HK-2 (cell line): ENCODE measurements at regions not wholly inside any gene's neighbourhood (a gene's known extent, or its start where the extent isn't known, plus 50 kb on each side); places are given as distances from the start of the nearest gene placed in this dataset.
"Not testable (repeated sequence)": the region's sequence is repeated elsewhere in the genome, so short reads cannot be mapped to it uniquely, and the experiment has no call there.

Experiments
- DNase-seq: peaks from one replicate; pipeline ENCODE4 v3.0.0-alpha.2; 2018; ENCODE audit not compliant: unreplicated experiment

DNA sequence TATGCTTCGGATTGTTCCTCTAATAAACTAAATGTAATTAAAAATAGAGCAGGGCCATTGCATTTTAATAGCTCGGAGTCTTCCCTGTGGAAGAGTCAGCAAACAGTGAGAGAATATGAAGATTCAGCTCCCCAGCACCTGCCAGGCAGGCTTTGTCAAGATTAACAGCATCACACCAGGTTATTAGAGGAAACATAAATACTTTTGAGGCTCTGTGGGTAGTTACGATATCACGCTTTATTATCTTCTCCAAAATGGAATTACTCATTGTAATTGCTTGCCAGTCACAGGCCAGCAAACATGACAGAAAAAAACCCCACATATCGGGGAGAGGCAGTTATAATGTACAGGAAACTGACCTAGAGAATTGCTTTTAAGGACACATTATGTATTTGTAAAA, 303.9 kb downstream of the CPS1 start:
- no peak for DNase-seq

DNA sequence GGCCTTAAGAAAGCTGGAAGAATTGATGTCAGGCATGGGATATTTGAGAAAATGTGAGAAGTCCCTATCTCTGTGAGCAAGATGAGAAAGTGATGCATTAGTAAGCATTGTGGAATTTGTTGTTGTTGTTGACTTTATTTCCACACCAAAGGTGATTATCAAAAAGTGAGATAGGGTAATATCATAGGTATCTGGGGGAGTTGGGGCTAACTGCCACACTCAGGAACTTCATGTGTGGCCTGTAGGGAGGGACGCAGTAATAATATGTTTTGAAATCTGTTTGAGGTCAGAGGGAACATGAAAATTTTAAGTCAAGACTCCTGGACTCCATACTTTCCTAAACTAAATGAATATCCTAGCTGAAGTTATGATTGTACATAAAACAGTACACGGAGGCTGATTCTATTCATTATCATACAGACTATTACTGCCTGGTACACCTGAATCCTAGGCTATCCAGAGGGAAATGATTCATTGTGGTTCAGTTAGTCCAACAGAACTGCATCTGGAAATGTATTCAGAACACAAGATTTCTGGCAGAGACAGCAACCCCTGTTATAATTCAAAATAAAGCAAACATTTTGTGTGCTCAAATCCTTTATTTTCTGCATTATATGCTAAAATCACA, 304.8 kb downstream of the CPS1 start:
- no peak for DNase-seq

DNA sequence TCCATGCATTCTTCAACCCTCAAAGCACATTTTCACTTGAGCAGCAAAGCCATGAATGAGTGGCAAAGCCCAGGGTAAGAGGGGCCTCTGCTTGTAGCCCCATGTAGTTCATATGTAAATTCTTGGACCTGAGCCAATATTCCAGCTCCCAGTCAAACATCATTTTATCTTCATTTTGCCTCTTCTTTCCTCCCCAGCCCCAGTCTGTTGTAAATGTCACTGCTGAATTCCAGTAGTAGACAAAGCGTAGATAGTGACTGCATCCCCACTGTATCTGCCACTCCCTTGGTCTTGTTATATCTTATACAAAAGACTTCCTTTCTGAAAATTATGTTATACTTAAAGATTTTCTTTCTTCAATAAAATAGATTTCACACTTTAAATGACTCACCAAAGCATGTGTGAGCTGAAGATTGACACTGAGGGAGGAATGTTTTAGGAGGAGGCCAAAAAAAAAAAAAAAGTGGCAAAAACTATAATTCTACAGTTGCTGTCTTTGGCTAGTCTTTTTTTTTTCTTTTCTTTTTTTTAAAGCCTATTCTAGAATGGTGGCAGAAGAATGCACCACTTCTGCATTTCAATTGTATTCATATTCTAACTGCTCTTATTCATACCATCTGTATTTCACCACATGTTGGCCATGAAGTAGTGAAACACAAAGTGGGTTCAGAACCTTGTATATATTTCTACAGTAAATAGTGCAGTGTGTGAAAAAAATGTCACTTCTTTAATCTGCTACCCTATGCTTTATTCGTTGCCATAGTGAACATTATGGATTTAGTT, 306.1 kb downstream of the CPS1 start:
- DNase-seq = no peak

DNA sequence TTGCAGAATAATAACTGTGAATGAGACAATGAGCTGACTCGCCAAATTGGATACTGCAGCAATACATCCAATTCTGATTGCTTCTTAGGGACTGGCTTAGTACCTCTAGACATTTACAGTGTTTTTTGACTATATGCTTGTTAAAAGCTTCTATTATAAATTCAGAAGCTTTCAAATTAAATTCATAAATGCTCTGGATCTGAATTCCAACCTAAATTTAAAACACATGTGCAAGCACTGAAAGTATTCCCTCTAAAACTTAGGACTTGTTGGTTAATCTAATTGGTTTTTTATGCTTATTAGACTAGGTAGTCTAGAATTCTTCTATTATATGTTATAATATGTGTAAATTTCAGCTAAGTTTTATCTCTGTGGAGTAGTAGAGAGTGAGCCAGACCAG, 306.9 kb downstream of the CPS1 start:
- DNase-seq = no peak

DNA sequence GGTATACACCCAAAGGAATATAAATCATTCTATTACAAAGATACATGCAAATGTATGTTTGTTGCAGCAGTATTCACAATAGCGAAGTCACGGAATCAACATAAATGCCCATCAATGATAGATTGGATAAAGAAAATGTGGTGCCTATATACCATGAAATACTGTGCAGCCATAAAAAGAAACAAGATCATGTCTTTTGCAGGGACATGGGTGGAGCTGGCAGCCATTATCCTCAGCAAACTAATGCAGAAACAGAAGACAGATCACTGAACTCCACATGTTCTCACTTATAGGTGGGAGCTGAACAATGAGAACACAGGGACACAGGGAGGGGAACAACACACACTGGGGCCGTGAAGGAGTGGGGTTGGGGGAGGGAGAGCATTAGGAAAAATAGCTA, 315.2 kb downstream of the CPS1 start:
- not testable (repeated sequence) for DNase-seq

DNA sequence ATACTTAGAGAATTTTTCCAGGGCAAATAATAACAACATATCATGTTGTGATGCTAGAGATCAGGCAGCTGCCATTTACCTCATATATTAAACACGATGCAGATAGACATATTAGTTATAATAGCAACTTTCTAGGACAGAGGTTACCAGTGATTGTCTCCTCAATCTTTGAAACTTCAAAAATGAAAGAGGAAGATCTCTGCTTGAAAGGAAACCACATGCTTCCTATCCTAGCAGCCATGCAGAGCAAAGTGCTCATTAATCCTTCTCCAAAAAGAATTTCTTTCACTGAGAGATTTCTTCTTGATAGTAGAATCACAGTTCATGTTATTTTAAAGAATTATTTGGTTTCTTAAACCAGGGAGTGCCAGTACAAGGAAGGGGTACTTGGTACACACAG, 317.2 kb downstream of the CPS1 start:
- no peak for DNase-seq

DNA sequence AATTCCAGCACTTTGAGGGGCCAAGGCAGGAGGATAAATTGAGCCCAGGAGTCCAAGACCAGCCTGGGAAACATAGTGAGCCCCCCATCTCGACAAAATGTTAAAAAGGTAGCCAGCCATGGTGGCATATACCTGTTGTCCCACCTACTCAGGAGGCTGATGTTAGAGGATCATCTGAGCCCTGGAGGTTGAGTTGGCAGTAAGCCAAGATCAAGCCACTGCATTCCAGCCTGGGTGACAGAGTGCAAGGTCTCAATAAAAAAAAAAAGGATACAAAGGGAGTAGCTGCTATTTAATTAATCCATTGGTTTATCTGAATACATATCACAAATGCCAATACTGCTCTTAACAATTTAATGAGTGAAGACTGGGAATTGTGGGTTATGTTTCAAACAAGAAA, 327.8 kb downstream of the CPS1 start:
- DNase-seq = no peak

DNA sequence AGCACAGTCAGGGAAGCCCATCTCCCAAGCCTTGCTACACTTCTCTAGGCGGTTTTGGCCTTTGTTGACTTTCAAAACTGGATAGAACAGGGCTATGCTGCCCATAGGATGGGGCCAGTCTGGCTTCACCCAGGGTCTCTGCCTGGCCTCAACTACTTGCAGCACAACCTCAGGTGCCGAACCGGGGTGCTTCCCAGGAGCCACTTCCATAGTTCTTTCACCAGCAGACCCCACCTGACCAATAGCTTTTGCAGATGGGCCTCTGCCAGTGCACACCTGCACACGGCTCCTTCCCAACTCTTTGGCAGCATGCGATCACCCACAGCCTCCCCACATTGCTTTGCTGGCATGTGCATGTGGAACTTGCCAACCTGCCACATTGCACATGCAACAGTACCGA, 331.6 kb downstream of the CPS1 start:
- no peak for DNase-seq

DNA sequence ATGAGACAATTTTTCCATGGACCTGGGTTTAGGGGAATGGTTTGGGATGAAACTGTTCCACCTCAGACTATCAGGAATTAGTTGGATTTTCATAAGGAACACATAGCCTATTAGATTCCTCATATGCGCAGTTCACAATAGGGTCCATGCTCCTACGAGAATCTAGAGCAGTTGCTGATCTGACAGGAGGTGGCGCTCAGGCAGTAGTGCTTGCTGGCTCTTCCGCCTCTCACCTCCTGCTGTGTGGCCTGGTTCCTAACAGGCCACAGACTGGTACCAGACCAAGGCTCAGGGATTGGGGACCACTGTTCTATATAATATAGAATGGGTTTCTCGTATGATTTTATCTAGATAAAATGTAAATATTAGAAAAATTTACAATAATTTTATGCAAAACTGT, 338.7 kb downstream of the CPS1 start:
- DNase-seq = no peak

DNA sequence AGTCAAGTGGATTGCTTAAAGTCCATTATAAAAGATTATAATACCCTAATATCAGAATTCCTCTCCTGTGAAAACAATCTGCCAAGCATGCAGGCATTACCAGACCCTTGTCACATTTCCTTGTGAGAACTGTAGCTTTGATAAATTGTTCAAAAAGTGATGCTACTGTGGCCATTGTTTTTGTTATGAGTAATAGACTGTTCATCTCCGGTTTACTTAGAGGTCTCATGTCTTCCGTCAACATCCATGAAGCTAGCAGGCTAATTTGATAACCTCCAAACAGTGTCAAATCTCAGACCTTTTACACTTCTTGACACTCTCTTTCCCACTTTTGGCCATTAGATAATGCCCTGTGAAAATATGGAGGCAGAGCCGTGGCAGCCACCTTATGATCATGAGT, 342.7 kb downstream of the CPS1 start:
- DNase-seq = no peak

DNA sequence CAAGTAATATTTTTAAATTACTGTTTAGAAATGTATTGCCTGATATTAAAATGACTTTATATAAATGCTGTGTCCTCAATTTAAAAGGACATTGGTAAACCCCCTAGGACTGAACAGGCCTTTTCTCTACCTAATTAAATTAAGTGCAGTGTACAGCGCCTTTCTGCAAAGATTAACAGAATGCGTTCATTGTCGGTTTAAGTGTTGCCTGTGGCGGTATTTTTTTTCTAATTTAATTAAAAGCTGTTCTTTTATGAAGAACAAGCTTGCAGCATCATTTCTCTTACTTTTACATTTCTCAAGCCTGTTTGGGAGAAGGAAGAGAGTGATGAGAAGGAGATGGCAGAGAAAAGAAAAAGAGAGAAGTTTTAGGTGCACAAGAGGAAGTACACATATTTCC, 344.9 kb downstream of the CPS1 start:
- DNase-seq = no peak

DNA sequence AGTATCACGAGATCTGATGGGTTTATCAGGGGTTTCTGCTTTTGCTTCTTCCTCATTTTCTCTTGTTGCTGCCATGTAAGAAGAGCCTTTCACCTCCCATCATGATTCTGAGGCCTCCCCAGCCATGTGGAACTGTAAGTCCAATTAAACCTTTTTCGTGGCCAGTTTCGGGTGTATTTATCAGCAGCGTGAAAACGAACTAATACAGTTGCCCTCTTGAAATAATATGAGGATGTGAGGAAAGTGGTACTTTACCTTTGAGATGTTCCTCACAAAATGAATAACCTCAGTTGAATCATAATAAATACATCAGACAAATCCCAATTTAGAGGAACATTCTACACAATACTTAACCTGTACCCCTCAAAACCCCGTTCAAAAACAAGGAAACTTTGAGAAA, 356.4 kb downstream of the CPS1 start:
- DNase-seq = no peak

DNA sequence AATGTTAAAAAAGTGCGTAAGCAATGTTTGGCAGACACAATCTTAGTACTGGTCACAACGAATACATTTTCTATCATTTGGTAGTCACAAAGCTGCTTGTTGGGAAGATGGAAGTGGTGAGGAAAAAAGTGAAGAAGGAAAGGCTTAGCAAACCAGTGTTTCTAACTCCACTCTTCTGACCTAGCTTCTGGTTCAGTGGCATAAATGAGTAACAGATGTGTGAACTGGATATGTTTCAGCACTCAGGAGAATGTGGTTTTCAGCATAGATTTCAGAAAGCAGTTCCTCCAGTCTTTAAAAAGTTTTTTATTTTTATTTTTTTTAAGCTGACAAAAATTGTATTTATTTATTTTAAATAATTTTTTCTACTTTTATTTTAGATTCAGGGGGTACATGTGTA, 357.1 kb downstream of the CPS1 start:
- no peak for DNase-seq

DNA sequence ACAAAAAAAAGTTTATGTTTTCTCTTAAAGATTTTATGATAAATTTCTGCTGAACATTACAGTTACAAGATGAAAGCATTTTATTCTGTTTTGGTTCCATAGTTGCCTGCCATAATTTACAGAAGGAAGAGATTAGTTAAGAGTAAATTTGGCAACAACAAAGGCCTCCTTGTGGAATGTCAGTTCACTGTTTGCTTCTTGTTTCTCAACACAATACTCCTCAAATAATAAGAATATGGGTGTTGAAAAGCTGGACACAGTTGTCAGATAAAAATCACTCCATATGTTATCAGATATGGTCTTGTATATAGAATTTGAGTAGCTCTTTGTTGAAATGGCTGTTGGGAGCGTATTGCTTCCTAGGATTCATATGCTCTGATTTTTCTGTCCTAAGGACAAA, 359.5 kb downstream of the CPS1 start:
- no peak for DNase-seq

DNA sequence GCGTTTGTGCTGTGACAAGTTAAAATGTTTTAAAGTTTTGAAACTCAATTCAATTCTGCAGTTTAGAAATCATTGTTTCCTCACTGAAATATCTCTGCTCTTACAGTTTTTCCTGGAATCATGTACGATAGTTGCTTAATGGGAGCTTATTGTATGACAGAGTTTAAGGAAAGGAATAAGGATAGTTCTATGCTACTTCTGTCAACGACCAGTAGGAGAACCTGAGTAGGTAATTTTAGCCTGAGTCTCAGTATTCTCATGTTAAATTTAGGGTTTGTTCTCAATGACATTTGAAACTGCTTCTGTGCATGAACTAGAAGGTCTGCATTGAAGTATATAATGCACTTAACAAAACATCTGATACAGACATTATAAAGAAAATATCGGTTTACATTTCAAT, 361.1 kb downstream of the CPS1 start:
- DNase-seq = no peak

DNA sequence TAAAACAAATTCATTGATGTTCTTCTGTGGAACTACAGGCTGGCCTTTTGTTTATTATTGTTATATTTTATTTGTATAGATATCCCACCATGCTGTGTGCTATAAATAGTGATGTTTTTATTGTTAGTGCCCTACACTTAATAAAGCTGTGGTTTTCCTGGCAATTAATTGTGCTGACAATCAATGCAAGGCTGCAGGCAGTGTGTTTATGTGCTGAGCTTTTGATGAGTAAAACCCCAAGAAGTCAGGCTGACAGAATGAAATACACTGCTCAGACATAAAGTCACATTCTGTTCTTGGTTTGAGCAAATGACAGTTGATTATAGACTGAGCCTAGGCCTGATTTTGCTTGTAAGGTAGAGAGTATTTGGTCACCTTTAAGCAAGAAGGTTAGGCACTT, 362.7 kb downstream of the CPS1 start:
- no peak for DNase-seq

DNA sequence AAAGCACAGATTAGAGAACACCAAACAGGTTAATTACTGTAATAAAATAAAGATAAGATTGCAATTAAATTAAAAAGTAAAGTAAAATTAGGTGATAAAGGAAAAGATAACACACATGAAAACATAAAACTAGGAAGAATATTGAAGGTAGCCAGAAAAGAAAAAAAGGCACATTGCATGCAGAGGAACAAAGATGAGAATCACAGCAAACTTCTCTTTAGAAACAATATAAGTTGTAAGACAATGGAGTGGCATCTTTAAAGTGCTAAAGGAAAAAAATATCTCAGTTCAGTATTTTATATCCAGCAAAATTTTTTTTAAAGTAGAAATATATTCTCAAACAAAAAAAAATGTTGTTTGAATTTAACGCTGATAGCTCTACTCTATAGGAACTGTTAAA, 366.0 kb downstream of the CPS1 start:
- no peak for DNase-seq

DNA sequence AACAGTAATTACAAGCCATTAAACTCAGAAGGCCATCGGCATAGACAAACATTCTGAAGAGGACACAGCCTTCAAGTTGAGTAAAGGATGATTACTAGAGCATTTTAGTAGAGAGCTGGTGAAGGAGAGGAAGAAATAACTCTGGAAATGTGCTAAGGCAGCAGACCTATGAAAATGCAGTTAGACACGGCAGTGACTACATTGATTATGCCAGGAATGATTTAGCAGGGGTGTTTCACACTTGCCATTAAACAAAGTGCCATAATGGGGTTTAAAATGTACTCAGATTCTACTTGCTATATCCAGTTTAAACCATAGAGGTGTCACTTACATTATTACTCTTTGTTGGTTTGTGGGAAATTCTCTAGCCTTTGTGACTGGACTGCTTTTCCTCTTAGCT, 372.3 kb downstream of the CPS1 start:
- no peak for DNase-seq

DNA sequence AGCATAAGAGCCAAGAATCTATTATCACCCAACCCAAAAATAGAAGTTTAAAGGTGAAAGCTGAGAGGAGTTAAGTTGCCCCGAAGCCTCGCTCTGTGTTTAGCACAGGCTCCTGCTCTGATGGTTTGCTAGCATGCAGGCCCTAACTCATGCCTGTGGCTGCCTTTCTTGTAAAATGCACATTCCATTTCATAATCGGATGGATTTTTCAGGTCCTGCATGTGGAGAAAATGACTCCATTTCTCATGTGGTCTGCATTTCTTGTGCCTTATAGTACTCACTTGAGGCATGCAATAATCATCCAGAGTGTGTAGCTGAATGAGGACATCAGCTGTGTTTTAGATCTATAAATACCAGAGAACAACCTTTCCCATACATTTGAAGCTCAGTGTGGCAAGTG, 381.8 kb downstream of the CPS1 start:
- DNase-seq = no peak

DNA sequence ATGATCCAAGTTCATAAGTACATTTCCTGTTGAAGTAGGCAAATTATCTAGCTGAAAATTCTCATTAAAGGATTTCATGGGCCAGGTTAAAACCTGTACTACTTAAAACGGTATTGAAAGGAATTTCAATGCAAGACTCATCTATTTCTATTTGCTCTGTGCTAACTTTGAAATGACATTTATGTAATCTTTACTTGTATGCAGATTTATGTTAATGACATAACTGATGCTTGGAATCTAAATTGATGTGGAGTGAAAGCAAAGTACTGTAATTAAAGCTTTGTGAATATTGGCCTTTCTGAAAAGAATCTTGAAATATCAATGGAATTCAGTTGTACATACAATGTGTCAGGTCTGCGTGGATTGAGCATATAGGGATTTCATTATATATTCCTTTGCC, 390.0 kb downstream of the CPS1 start:
- DNase-seq = no peak

DNA sequence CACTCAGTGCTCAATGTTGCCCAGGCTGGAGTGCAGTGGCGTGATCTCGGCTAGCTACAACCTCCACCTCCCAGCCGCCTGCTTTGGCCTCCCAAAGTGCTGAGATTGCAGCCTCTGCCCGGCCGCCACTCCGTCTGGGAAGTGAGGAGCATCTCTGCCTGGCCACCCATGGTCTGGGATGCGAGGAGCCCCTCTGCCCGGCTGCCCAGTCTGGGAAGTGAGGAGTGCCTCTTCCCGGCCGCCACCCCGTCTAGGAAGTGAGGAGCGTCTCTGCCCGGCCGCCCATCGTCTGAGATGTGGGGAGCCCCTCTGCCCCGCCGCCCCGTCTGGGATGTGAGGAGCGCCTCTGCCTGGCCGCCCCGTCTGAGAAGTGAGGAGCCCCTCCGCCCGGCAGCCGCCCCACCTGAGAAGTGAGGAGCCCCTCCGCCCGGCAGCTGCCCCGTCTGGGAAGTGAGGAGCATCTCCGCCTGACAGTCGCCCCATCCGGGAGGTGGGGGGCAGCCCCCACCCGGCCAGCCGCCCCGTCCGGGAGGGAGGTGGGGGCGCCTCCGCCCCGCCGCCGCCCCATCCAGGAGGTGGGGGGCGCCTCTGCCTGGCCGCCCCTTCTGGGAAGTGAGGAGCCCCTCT, 394.1 kb downstream of the CPS1 start:
- DNase-seq = not testable (repeated sequence)

DNA sequence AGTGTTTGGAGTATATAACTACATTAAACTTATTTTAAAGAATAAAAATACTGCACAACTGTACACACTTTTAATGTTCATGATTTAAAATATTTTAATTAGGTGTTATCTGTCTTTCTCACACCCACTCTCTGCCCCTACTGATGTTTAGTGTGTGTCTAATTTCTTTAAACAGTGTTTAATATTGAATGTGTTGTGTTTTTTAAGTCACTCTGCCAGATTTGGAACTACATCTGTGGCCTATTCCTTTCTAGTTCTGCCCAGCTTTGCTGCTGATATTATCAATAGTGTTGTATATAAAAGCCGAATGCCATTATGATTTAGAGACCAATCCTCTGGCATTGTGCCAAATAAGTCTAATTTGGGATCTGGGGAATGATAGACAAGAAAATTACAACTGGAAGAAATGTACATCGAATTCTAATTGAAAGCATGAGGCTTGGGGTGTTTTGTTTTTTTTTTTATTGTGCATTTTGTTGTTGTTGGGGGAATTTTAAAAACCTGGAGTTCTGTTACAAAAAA, 398.0 kb downstream of the CPS1 start:
- no peak for DNase-seq

DNA sequence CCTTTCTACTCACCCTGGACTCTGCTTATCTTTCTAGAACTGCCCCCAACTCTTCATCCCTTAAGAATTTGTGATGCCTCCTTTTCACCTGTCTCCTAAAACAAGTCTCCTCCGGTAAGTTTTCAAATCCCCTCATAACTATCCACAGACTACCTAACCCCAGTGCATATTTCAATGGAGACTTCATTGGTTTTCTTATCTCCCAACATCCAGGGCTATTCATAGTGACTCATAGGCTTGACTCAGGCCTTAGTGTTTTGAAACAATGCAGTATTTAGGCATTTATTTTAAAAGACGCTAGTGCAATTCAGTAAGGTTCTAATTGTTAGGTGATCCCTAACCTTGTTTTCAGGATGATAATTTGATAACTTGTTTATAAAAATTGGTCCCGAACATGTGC, 399.2 kb downstream of the CPS1 start:
- DNase-seq = no peak
